ENCODE measurements at regions not wholly inside any gene's neighbourhood (a gene's known extent, or its start where the extent isn't known, plus 50 kb on each side); places are given as distances from the start of the nearest gene placed in this dataset.

- ChIA-PET POLR2A (no interaction called here), CTCF (no interaction called here)
- Histone ChIP-seq H3K36me3 (ENCODE audit: control insufficient read depth, insufficient read depth, low read length) (no peaks in the 10 kb centered on the region), H3K27me3 (ENCODE audit: control insufficient read depth, insufficient read depth, low read length) (no peaks in the 10 kb centered on the region), H3K4me3 (ENCODE audit: low read depth, low read length) (no peak overlapping the region)
- TF ChIP-seq, protein P1, sequence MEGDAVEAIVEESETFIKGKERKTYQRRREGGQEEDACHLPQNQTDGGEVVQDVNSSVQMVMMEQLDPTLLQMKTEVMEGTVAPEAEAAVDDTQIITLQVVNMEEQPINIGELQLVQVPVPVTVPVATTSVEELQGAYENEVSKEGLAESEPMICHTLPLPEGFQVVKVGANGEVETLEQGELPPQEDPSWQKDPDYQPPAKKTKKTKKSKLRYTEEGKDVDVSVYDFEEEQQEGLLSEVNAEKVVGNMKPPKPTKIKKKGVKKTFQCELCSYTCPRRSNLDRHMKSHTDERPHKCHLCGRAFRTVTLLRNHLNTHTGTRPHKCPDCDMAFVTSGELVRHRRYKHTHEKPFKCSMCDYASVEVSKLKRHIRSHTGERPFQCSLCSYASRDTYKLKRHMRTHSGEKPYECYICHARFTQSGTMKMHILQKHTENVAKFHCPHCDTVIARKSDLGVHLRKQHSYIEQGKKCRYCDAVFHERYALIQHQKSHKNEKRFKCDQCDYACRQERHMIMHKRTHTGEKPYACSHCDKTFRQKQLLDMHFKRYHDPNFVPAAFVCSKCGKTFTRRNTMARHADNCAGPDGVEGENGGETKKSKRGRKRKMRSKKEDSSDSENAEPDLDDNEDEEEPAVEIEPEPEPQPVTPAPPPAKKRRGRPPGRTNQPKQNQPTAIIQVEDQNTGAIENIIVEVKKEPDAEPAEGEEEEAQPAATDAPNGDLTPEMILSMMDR (IDR thresholded peaks at IDR 0.05; ENCODE audit: insufficient read depth, low read depth, low read length) = no peak
- no peak for DNase-seq (ENCODE audit: low read depth)
Measured at GRCh38 chr7:136807598-136807997, 60.9 kb upstream of the CHRM2 start.

- Histone ChIP-seq H3K36me3 (ENCODE audit: control insufficient read depth, insufficient read depth, low read length) (no peaks in the 10 kb centered on the region), H3K27me3 (ENCODE audit: control insufficient read depth, insufficient read depth, low read length) (no peaks in the 10 kb centered on the region), H3K4me3 (ENCODE audit: low read depth, low read length) (no peak overlapping the region)
- TF ChIP-seq, protein P1 (IDR thresholded peaks at IDR 0.05; ENCODE audit: insufficient read depth, low read depth, low read length) = no peak
- no peak for DNase-seq (ENCODE audit: low read depth)
- ChIA-PET POLR2A (no interaction called here), CTCF (no interaction called here)
Measured at GRCh38 chr7:136803028-136803427, 65.4 kb upstream of the CHRM2 start.

DNA sequence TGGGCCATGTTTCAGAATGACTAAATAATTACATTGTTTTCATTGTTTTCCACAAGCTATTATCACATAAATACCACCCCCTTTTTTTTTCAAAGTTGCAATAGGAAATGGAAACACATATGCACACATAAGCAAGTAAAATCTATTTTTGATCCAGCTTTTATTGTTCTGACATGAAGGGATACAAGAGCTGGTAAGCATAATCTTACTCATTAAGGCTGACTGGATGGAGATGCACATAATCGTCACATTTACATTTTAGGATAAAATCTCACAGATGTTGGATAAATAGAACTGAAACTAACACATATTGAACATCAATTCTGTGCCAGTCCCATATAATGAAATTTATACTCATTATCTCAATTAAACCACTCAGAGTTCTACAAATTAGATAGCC lies 84.5 kb upstream of the CHRM2 start:
- no peak for DNase-seq (ENCODE audit: low read depth)
- no peaks in the 10 kb centered on the region for H3K27me3 ChIP-seq (ENCODE audit: control insufficient read depth, insufficient read depth, low read length)
- CTCF ChIA-PET = no interaction called here
- TF ChIP-seq, protein P1 (IDR thresholded peaks at IDR 0.05; ENCODE audit: insufficient read depth, low read depth, low read length) = no peak
- POLR2A ChIA-PET = no interaction called here
- H3K36me3 ChIP-seq (ENCODE audit: control insufficient read depth, insufficient read depth, low read length) = no peaks in the 10 kb centered on the region
- H3K4me3 ChIP-seq (ENCODE audit: low read depth, low read length) = no peak overlapping the region

- H3K36me3 ChIP-seq (ENCODE audit: control insufficient read depth, insufficient read depth, low read length) = no peaks in the 10 kb centered on the region
- TF ChIP-seq, protein P1 (IDR thresholded peaks at IDR 0.05; ENCODE audit: insufficient read depth, low read depth, low read length) = no peak
- ChIA-PET POLR2A (no interaction called here), CTCF (no interaction called here)
- no peak for DNase-seq (ENCODE audit: low read depth)
- no peak overlapping the region for H3K4me3 ChIP-seq (ENCODE audit: low read depth, low read length)
- no peaks in the 10 kb centered on the region for H3K27me3 ChIP-seq (ENCODE audit: control insufficient read depth, insufficient read depth, low read length)
Measured at GRCh38 chr7:136741941-136742340, 126.5 kb upstream of the CHRM2 start.

DNA sequence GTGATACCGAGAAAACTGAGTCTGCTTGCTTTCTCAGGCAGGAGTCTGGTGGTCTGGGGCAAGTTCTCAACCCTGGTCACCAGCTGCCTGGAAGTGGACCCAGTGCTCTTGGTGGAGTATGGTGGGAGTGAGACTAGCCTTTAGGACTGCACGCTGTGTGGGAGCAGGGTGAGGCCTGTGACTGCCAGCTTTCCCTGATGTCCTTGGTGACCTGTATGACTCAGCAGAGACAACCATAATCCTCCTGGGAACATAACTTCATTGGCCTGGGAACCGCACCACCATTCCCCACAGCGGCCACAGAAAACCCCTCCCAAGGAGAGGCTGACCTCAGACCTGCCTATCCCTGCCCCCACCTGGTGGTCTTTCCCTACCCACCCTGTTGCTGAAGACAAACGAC lies 139.5 kb upstream of the CHRM2 start:
- DNase-seq (ENCODE audit: low read depth) = no peak
- CTCF ChIA-PET = interaction anchor here (1.1 kb wide), 1 partner anchor 21 kb away, joined by 3 read pairs; no protein-coding TSS in a partner anchor

More for the DNA sequence above, 139.5 kb upstream of the CHRM2 start:
- H3K4me3 ChIP-seq (ENCODE audit: low read depth, low read length) = no peak overlapping the region
- TF ChIP-seq, protein P1 (IDR thresholded peaks at IDR 0.05; ENCODE audit: insufficient read depth, low read depth, low read length) = no peak
- POLR2A ChIA-PET = no interaction called here
- no peaks in the 10 kb centered on the region for H3K27me3 ChIP-seq (ENCODE audit: control insufficient read depth, insufficient read depth, low read length)
- H3K36me3 ChIP-seq (ENCODE audit: control insufficient read depth, insufficient read depth, low read length) = no peaks in the 10 kb centered on the region

Data from BJ (cell line).